ENCODE measurements at regions not wholly inside any gene's neighbourhood (a gene's known extent, or its start where the extent isn't known, plus 50 kb on each side); places are given as distances from the start of the nearest gene placed in this dataset.

- TF ChIP-seq CTCF (IDR thresholded peaks at IDR 0.05; ENCODE audit: insufficient read depth, low read length, poor library complexity, severe bottlenecking), result peak; percentile 29
- DNase-seq (ENCODE audit: extremely low read depth, insufficient read length), result no peak
- Histone ChIP-seq H3K36me3 (ENCODE audit: control insufficient read depth, insufficient read depth, low read length) (no peaks in the 10 kb centered on the region), H3K27me3 (replicated peaks; ENCODE audit: control insufficient read depth, insufficient read depth, low read length) (no peaks in the 10 kb centered on the region), H3K4me3 (replicated peaks; ENCODE audit: low read depth, low read length) (no peak overlapping the region)
Observed at GRCh38 chr20:11676630-11677287, 240.9 kb upstream of the BTBD3 start.

GRCh38 chr20:11677428-11677827 lies 240.3 kb upstream of the BTBD3 start:
- Histone ChIP-seq H3K36me3 (ENCODE audit: control insufficient read depth, insufficient read depth, low read length) (no peaks in the 10 kb centered on the region), H3K4me3 (replicated peaks; ENCODE audit: low read depth, low read length) (no peak overlapping the region), H3K27me3 (replicated peaks; ENCODE audit: control insufficient read depth, insufficient read depth, low read length) (no peaks in the 10 kb centered on the region)
- no peak for DNase-seq (ENCODE audit: extremely low read depth, insufficient read length)
- no peak for TF ChIP-seq CTCF (IDR thresholded peaks at IDR 0.05; ENCODE audit: insufficient read depth, low read length, poor library complexity, severe bottlenecking)

DNA sequence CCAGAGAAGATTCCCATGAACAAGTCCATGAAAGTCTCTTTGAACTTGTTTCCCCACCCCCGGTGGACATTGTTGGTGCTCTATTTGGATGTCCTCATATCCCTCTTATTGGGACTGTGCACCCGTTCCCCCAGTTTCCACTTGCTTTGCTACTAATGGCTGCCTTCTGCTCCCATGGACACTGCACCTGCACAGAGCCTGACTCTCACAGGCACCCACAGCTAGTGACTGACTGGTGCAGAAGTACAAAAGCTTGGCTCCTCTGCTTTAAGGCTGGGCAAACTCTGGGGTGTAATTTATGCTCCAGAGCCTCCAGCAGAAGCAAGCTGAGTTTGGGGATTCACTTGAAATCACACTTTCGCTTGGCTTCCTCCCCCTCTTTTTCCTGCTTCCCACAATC lies 239.9 kb upstream of the BTBD3 start:
- no peak for DNase-seq (ENCODE audit: extremely low read depth, insufficient read length)
- H3K4me3 ChIP-seq (replicated peaks; ENCODE audit: low read depth, low read length), result no peak overlapping the region
- H3K36me3 ChIP-seq (ENCODE audit: control insufficient read depth, insufficient read depth, low read length), result no peaks in the 10 kb centered on the region
- TF ChIP-seq CTCF (IDR thresholded peaks at IDR 0.05; ENCODE audit: insufficient read depth, low read length, poor library complexity, severe bottlenecking), result no peak
- no peaks in the 10 kb centered on the region for H3K27me3 ChIP-seq (replicated peaks; ENCODE audit: control insufficient read depth, insufficient read depth, low read length)

DNA sequence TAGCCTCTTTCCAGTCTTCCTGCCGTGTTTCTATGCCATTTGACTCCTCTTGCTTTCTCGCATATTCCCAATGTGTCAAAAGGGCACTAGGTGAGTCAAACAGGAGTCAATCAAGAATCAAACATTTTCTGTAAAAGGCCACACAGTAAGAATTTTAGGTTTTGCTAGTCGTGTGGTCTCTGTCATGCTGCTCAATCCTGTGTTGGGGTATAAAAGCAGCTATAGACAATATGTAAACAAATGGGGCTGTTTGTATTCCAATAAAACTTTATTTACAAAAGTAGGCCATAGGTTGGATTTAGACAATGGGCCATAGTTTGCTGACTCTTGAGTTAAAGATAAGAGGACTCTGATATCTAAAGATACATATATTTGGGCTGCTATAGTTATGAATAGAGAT lies 235.4 kb upstream of the BTBD3 start:
- Histone ChIP-seq H3K27me3 (replicated peaks; ENCODE audit: control insufficient read depth, insufficient read depth, low read length) (no peaks in the 10 kb centered on the region), H3K36me3 (ENCODE audit: control insufficient read depth, insufficient read depth, low read length) (no peaks in the 10 kb centered on the region), H3K4me3 (replicated peaks; ENCODE audit: low read depth, low read length) (no peak overlapping the region)
- no peak for TF ChIP-seq CTCF (IDR thresholded peaks at IDR 0.05; ENCODE audit: insufficient read depth, low read length, poor library complexity, severe bottlenecking)
- no peak for DNase-seq (ENCODE audit: extremely low read depth, insufficient read length)

DNA sequence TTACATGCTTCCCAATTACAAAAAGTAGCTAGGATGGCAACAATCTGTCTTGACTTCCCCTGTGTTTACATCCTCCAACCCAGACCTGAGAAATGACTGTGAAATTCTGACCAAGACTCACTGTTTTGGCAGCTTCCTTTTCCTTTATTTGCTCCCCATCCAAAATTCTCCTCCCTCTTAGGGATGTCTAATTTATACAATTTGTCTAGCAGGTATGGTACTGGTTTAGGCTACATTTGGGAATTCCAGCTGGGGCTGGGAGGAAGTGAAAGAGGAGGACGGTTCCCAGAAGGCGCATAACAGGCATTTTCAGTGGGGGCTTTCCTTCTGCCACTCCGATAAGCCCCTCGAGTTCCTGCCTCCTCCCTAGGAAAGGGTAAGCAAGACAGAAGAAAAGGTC lies 231.5 kb upstream of the BTBD3 start:
- Histone ChIP-seq H3K36me3 (ENCODE audit: control insufficient read depth, insufficient read depth, low read length) (no peaks in the 10 kb centered on the region), H3K4me3 (replicated peaks; ENCODE audit: low read depth, low read length) (no peak overlapping the region), H3K27me3 (replicated peaks; ENCODE audit: control insufficient read depth, insufficient read depth, low read length) (no peaks in the 10 kb centered on the region)
- TF ChIP-seq CTCF (IDR thresholded peaks at IDR 0.05; ENCODE audit: insufficient read depth, low read length, poor library complexity, severe bottlenecking), result no peak
- no peak for DNase-seq (ENCODE audit: extremely low read depth, insufficient read length)
